Immature natural killer cell (primary cell): ENCODE measurements at regions not wholly inside any gene's neighbourhood (a gene's known extent, or its start where the extent isn't known, plus 50 kb on each side); places are given as distances from the start of the nearest gene placed in this dataset.

ENCODE experiments used
- DNase-seq, 3 donors: peaks; one replicate each; pipeline ENCODE4 v3.0.0; 2022; ENCODE audit warnings: mixed read lengths in 1 of 3
- H3K27ac Mint-ChIP-seq, 6 donors: one replicate each; pipeline ENCODE4 v1.8.0; 2020; ENCODE audit warnings: mixed read lengths in 6 of 6, mild to moderate bottlenecking in 5 of 6, inconsistent platforms in 4 of 6, moderate library complexity in 3 of 6
- H3K27me3 Mint-ChIP-seq, 3 donors: one replicate each; pipeline ENCODE4 v1.8.0; 2020 to 2021; ENCODE audit warnings: low read depth in 3 of 3, mild to moderate bottlenecking in 3 of 3, mixed read lengths in 3 of 3, moderate library complexity in 3 of 3, inconsistent platforms in 1 of 3
- H3K36me3 Mint-ChIP-seq, 3 donors: one replicate each; pipeline ENCODE4 v1.8.0; 2020; ENCODE audit warnings: mixed read lengths in 3 of 3, inconsistent platforms in 2 of 3, mild to moderate bottlenecking in 2 of 3
- H3K4me1 Mint-ChIP-seq, 2 donors: one replicate each; pipeline ENCODE4 v1.8.0; 2020; ENCODE audit warnings: inconsistent platforms in 2 of 2, mild to moderate bottlenecking in 2 of 2, mixed read lengths in 2 of 2, moderate library complexity in 1 of 2
- H3K4me3 Mint-ChIP-seq, 5 donors: one replicate each; pipeline ENCODE4 v1.8.0; 2020; ENCODE audit warnings: mild to moderate bottlenecking in 5 of 5, mixed read lengths in 5 of 5, inconsistent platforms in 3 of 5, moderate library complexity in 3 of 5
- H3K9me3 Mint-ChIP-seq, 6 donors: one replicate each; pipeline ENCODE4 v1.8.0; 2020; ENCODE audit warnings: mild to moderate bottlenecking in 6 of 6, mixed read lengths in 6 of 6, inconsistent platforms in 4 of 6, moderate library complexity in 3 of 6

DNA sequence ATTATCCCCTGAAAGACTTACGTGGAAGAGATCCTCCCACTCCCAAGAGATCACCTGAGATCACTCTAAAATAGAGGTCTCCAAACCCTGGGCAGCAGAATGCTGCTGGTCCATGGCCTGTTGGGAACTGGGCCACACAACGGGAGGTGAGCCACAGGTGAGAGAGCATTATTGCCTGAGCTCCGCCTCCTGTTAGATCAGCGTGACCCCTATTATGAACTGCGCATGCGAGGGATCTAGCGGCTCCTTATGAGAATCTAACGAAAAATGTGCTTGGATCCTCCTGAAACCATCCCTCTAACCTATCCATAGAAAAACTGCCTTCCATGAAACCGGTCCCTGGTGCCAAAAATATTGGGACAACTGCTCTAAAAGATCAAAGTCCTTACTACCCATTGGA, 1057.4 kb downstream of the EPHA7 start:
- Mint-ChIP-seq H3K27ac (no peak overlapping the region), H3K27me3 (no peaks in the 10 kb centered on the region), H3K4me3 (no peak overlapping the region), H3K9me3 (peaks cover 2 to 30% (median 19%) of the 10 kb centered on the region in 6 donors), H3K36me3 (no peaks in the 10 kb centered on the region), H3K4me1 (no peaks in the 10 kb centered on the region)
- no peak for DNase-seq

DNA sequence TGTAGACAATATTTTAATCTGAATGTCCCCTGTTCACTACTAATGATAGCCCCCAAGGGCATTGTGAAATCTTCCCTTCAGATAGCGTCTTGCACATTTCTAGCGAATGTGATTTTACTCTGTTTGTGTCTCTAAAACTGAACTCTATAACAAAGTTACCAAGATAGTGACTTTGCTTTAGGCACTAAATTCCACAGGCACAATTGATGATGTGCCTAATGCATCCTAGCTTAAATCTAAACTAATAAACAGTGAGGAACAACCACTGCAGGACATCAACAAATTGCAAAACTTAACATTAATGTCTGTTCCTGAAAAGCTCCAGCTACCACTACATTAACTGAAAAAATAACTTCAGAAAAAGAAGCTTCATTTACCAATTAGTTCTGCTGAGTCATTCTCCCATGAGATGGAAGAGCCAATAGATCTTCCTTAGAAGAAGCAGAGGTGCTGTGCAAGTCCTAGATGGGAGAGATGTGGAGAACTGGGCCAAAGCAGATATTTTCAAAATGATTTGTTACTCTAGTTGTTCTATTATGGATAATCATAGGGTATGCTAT, 1065.0 kb downstream of the EPHA7 start:
- DNase-seq: no peak
- Mint-ChIP-seq H3K27me3 (no peaks in the 10 kb centered on the region), H3K36me3 (no peaks in the 10 kb centered on the region), H3K9me3 (peaks cover 8 to 34% (median 18%) of the 10 kb centered on the region in 6 donors), H3K27ac (no peak overlapping the region), H3K4me1 (no peaks in the 10 kb centered on the region), H3K4me3 (no peak overlapping the region)

- Mint-ChIP-seq H3K27me3 (no peaks in the 10 kb centered on the region), H3K36me3 (no peaks in the 10 kb centered on the region), H3K4me3 (no peak overlapping the region), H3K9me3 (peaks cover 8 to 35% (median 19%) of the 10 kb centered on the region in 6 donors), H3K27ac (no peak overlapping the region), H3K4me1 (no peaks in the 10 kb centered on the region)
- DNase-seq: no peak
Measured at GRCh38 chr6:92352130-92352529, 1067.2 kb downstream of the EPHA7 start.

- no peak for DNase-seq
- Mint-ChIP-seq H3K27ac (no peak overlapping the region), H3K27me3 (peaks cover 0 to 4% (median 0%) of the 10 kb centered on the region in 3 donors), H3K9me3 (peaks cover 1 to 20% (median 2%) of the 10 kb centered on the region in 6 donors), H3K4me3 (no peak overlapping the region), H3K36me3 (no peaks in the 10 kb centered on the region), H3K4me1 (no peaks in the 10 kb centered on the region)
Measured at GRCh38 chr6:92341201-92341600, 1078.2 kb downstream of the EPHA7 start.

GRCh38 chr6:92339936-92340640, 1079.3 kb downstream of the EPHA7 start:
- DNase-seq: no peak
- peaks cover 0 to 4% (median 1%) of the 10 kb centered on the region in 3 donors for H3K27me3 Mint-ChIP-seq
- H3K4me3 Mint-ChIP-seq: no peak overlapping the region
- H3K27ac Mint-ChIP-seq: no peak overlapping the region
- H3K36me3 Mint-ChIP-seq: no peaks in the 10 kb centered on the region
- H3K4me1 Mint-ChIP-seq: no peaks in the 10 kb centered on the region
- H3K9me3 Mint-ChIP-seq: peaks cover under 1 to 21% (median 5%) of the 10 kb centered on the region in 6 donors

GRCh38 chr6:92337571-92337970, 1081.8 kb downstream of the EPHA7 start:
- no peaks in the 10 kb centered on the region for H3K36me3 Mint-ChIP-seq
- H3K27me3 Mint-ChIP-seq: peaks cover 0 to 4% (median 1%) of the 10 kb centered on the region in 3 donors
- peaks cover 1 to 23% (median 11%) of the 10 kb centered on the region in 6 donors for H3K9me3 Mint-ChIP-seq
- no peak for DNase-seq
- H3K4me3 Mint-ChIP-seq: no peak overlapping the region
- no peak overlapping the region for H3K27ac Mint-ChIP-seq
- H3K4me1 Mint-ChIP-seq: no peaks in the 10 kb centered on the region

DNA sequence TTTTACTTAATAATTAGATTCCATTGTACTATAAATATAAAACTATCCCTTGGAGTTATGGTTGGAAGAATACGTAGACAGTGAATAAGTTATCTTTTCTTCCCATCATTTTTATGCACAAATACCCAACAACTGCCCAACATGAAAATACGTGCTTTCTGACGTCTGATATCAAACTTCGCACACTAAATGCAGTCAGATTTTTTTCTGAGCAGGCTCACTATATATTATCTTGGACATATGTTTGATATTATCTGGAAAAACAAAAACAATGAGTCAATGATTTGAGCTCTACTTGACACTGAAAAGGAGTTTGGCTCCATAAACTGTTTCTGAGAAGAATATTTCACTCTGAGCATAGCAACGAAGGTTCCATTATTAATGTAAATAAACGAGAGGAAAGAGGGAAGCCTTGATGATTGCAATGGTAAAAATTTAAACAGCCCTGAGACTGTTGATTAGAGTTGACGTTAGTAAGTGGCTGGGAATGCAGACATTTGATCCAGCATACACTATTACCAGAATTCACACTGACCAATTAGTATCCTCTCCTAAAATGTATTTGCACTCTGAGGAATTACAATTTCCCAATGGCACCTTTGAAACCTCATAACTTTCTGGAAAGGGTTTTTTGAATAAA, 1090.0 kb downstream of the EPHA7 start:
- no peak overlapping the region for H3K27ac Mint-ChIP-seq
- DNase-seq: no peak
- no peaks in the 10 kb centered on the region for H3K36me3 Mint-ChIP-seq
- H3K4me1 Mint-ChIP-seq: no peaks in the 10 kb centered on the region
- H3K4me3 Mint-ChIP-seq: no peak overlapping the region
- H3K27me3 Mint-ChIP-seq: no peaks in the 10 kb centered on the region
- H3K9me3 Mint-ChIP-seq: peaks cover 0 to 32% (median 12%) of the 10 kb centered on the region in 6 donors

- Mint-ChIP-seq H3K4me3 (no peak overlapping the region), H3K4me1 (no peaks in the 10 kb centered on the region), H3K36me3 (no peaks in the 10 kb centered on the region), H3K9me3 (peaks cover 6 to 42% (median 20%) of the 10 kb centered on the region in 6 donors), H3K27ac (no peak overlapping the region), H3K27me3 (peaks cover 0 to 3% (median 0%) of the 10 kb centered on the region in 3 donors)
- DNase-seq: no peak
Measured at GRCh38 chr6:92315312-92315711, 1104.0 kb downstream of the EPHA7 start.

DNA sequence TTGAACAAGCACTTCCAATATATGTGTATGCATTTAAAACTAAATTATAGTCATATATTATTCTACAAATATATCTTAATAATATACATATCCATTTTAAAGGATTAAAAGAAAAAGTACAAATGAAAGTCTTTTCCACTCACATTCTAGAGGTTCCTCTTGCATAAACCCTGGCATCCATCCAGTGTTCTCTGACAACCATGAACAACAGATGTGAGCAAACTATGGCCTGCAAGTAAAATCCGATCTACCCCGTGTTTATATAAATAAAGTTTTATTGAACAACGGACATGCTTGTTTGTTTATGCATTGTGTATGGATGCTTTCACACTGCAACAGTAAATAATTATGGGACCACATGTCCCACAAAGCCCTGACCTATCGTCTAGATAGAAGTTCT, 1122.3 kb downstream of the EPHA7 start:
- DNase-seq: no peak
- no peaks in the 10 kb centered on the region for H3K27me3 Mint-ChIP-seq
- H3K36me3 Mint-ChIP-seq: no peaks in the 10 kb centered on the region
- no peak overlapping the region for H3K4me3 Mint-ChIP-seq
- peaks cover 0 to 17% (median 3%) of the 10 kb centered on the region in 6 donors for H3K9me3 Mint-ChIP-seq
- no peak overlapping the region for H3K27ac Mint-ChIP-seq
- H3K4me1 Mint-ChIP-seq: no peaks in the 10 kb centered on the region

DNA sequence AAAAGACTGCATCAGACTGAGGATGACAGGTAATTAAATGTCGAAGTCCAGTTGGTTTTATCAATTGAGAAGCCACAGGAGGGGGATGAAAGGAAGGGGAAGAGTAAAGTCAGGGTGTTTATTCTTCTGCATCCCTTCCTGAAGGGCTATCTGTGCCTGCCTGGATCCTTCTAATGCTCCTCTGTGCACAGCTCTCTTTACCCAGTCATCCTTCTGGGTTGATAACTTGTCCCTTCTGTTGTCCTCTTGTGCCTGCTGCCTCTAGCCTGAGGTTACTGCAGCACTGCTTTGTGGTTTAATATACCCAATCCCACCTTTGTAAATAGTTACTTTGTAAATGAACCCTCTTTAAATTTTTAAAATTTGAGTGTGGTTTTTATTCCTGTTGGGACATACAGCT, 1127.3 kb downstream of the EPHA7 start:
- H3K4me3 Mint-ChIP-seq: no peak overlapping the region
- H3K36me3 Mint-ChIP-seq: peaks cover 0 to 4% (median 0%) of the 10 kb centered on the region in 3 donors
- no peak for DNase-seq
- no peak overlapping the region for H3K27ac Mint-ChIP-seq
- peaks cover 3 to 21% (median 6%) of the 10 kb centered on the region in 6 donors for H3K9me3 Mint-ChIP-seq
- H3K4me1 Mint-ChIP-seq: no peaks in the 10 kb centered on the region
- H3K27me3 Mint-ChIP-seq: no peaks in the 10 kb centered on the region

DNA sequence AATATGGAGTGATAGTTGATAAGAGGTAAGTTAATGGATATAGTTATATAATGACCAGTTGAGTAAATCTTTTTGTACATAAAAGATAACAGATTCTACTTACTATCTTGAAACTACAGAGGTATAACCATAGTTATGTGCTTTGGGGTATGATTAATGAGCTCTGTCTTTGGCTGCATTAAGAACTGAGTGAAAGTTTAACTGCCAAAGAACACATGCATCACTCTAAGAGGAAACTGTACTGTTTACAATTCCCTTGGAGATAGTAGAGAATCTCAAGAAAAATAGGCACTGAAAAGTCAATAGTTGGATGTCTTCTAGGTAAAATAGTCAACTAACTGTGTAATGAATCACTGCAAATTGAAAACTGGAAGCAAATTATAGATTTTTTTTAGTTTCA, 1129.5 kb downstream of the EPHA7 start:
- Mint-ChIP-seq H3K4me1 (no peaks in the 10 kb centered on the region), H3K9me3 (peaks cover 3 to 30% (median 13%) of the 10 kb centered on the region in 6 donors), H3K27ac (no peak overlapping the region), H3K4me3 (no peak overlapping the region), H3K36me3 (peaks cover 0 to 4% (median 0%) of the 10 kb centered on the region in 3 donors), H3K27me3 (no peaks in the 10 kb centered on the region)
- DNase-seq: no peak

- Mint-ChIP-seq H3K27ac (no peak overlapping the region), H3K9me3 (peaks cover 0 to 28% (median 12%) of the 10 kb centered on the region in 6 donors), H3K27me3 (no peaks in the 10 kb centered on the region), H3K4me1 (no peaks in the 10 kb centered on the region), H3K4me3 (no peak overlapping the region), H3K36me3 (no peaks in the 10 kb centered on the region)
- no peak for DNase-seq
Measured at GRCh38 chr6:92281571-92282076, 1137.7 kb downstream of the EPHA7 start.

GRCh38 chr6:92275150-92275549, 1144.2 kb downstream of the EPHA7 start:
- Mint-ChIP-seq H3K27me3 (no peaks in the 10 kb centered on the region), H3K36me3 (peaks cover 0 to 3% (median 0%) of the 10 kb centered on the region in 3 donors), H3K4me1 (no peaks in the 10 kb centered on the region), H3K27ac (peak overlapping the region in 1 of 6 donors; percentile 41), H3K9me3 (peaks cover 2 to 32% (median 17%) of the 10 kb centered on the region in 6 donors), H3K4me3 (no peak overlapping the region)
- DNase-seq: no peak

GRCh38 chr6:92274588-92274987, 1144.8 kb downstream of the EPHA7 start:
- no peak for DNase-seq
- Mint-ChIP-seq H3K36me3 (peaks cover 0 to 3% (median 0%) of the 10 kb centered on the region in 3 donors), H3K4me1 (no peaks in the 10 kb centered on the region), H3K27me3 (no peaks in the 10 kb centered on the region), H3K4me3 (no peak overlapping the region), H3K27ac (no peak overlapping the region), H3K9me3 (peaks cover 2 to 32% (median 17%) of the 10 kb centered on the region in 6 donors)
